Muscle of back (tissue), 3 donors: ENCODE measurements at regions not wholly inside any gene's neighbourhood (a gene's known extent, or its start where the extent isn't known, plus 50 kb on each side); places are given as distances from the start of the nearest gene placed in this dataset.

ENCODE experiments used
- DNase-seq, 3 donors: peaks; one replicate each; pipeline versions ENCODE4 v3.0.0 to v3.0.0-alpha.2; 2013

GRCh38 chr16:79758615-79759346, 158.2 kb upstream of the MAF start:
- DNase-seq: peak in 2 of 3 donors; percentile 25 to 55

- DNase-seq: no peak
Measured at GRCh38 chr16:79757968-79758367, 157.4 kb upstream of the MAF start.

- no peak for DNase-seq
Measured at GRCh38 chr16:79757163-79757562, 156.6 kb upstream of the MAF start.

GRCh38 chr16:79756571-79756970, 156.0 kb upstream of the MAF start:
- DNase-seq: no peak

- peak in 2 of 3 donors; percentile 63 to 70 for DNase-seq
Measured at GRCh38 chr16:79754501-79754900, 154.0 kb upstream of the MAF start.

- DNase-seq: no peak
Measured at GRCh38 chr16:79754081-79754480, 153.5 kb upstream of the MAF start.

- peak in 1 of 3 donors; percentile 13 for DNase-seq
Measured at GRCh38 chr16:79753286-79753685, 152.7 kb upstream of the MAF start.

DNA sequence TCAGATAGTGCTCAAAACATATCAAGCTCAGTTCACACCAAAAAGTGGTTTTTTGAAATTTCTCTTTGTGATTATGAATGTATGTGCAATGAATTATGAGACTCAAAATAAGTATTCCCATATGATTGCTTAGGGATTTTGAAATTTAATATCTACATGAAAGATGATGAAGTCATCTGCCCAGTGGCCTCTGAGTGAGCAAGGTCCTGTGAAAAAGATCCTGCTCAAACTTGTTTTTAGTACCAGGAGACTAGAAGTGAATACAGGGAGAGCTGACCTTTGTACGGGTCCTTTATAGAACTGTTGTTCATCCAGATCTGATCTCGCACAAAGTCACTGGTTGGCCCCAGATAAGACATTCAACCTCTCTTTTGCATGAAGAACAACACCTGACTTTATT, 151.9 kb upstream of the MAF start:
- DNase-seq: peak in 1 of 3 donors; percentile 33

DNA sequence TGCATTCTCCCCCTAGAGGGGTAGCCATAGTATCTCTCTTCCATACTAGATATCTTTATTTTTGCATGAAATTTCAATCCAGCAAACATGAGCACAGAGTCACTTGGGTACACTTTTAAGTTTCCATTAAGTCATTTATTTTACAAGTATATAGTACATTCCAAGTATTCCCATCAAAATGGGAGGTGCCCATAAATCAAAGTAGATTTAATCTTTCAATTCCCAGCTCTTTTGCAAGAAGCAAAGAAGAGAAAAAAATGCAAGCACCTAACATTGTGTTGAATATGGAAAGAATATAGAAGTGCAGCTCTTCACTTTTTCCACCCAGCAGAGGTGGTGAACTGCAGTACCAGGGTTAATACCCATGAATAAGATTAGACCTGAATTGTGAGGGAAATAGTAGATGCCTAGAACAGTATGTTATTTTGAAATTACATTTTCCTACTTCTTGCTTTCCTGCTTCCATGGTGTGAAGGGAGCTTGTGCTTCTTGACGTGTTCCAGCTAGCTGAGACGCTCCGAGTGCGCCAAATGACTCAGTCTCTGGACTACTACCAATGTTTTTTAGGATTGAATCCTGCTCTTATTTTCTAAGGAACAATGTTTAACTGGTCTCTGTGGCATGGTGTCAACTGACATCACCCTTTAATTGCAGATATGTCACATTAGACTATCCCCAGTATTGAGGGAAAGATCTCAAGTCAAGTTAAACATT, 151.1 kb upstream of the MAF start:
- peak; percentile 87 to 97 (median 93) for DNase-seq

DNA sequence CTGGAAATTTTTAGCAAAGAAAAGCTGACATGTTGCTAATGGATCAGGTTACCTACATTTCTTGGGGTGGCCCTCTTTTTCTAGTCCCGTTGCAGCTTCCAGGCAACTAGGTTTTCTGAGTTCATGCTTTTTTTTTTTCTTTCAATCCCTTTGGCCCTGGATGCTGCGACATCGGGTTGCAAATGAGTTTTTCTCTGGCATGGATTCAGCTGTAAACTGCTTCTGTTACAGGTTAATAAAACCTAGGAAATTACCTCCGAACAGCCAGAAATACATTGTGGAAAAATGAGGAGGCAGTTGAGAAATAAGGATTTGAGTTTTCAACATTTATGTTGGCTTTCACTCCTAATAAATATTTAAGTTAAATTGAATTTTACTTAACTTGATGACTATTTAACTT, 149.8 kb upstream of the MAF start:
- peak in 1 of 3 donors; percentile 36 for DNase-seq

DNA sequence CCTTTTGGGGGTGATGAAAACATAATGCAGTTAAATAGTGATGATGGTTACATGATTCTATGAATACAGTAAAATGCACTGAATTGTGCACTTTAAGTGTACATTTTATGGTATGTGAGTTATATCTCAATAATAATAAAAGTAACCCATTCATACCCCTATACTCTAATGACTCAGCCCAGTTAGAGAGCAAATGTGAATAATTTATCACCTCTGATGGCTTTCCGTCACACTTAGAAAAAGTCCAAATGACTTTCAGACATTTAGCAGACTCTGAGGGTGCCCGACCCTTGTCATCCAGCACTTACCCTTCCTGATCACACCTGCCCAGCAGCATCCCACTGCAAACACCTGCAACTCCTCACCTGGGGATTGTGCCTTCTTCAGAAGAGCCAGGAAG, 148.1 kb upstream of the MAF start:
- no peak for DNase-seq

- no peak for DNase-seq
Measured at GRCh38 chr16:79747688-79748087, 147.2 kb upstream of the MAF start.

GRCh38 chr16:79740252-79740651, 139.7 kb upstream of the MAF start:
- DNase-seq: no peak

DNA sequence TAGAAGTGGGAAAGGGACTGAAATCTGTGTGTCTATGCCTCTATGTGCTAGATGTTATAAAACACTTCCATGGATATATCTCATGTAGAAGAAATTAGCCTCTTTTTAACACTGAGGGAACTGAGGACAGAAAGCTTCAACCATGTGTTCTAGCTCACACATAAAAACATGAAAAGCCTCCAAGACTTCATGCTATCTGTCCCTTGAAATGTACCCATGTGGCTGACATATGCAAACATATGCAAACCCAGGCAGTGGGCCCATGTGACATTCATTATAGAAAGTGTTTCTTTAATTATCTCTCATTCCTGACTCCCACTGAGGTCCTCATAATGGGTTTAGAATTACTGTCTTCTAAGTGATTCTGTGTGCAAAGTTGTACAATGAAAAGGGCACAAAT, 134.7 kb upstream of the MAF start:
- DNase-seq: no peak

DNA sequence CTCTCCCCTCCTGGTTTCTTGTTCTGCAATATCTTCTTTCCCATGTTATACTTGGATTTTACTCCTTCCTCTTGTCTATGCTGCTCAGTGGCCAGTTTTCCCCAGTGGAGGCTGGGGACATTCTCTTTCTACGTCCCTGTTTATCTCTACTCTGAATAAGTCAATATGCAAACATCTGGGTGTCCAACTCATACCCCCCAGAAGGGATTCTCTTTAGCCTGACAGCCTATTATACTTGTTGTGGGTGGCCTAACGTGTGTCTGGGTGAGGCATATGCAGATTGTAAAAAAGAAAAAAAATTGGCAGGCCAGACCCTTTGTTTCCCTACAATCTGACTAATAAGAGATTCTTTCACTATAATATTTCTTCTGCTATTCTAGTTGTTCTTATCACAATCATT, 134.2 kb upstream of the MAF start:
- no peak for DNase-seq

- DNase-seq: no peak
Measured at GRCh38 chr16:79728923-79729240, 128.3 kb upstream of the MAF start.

DNA sequence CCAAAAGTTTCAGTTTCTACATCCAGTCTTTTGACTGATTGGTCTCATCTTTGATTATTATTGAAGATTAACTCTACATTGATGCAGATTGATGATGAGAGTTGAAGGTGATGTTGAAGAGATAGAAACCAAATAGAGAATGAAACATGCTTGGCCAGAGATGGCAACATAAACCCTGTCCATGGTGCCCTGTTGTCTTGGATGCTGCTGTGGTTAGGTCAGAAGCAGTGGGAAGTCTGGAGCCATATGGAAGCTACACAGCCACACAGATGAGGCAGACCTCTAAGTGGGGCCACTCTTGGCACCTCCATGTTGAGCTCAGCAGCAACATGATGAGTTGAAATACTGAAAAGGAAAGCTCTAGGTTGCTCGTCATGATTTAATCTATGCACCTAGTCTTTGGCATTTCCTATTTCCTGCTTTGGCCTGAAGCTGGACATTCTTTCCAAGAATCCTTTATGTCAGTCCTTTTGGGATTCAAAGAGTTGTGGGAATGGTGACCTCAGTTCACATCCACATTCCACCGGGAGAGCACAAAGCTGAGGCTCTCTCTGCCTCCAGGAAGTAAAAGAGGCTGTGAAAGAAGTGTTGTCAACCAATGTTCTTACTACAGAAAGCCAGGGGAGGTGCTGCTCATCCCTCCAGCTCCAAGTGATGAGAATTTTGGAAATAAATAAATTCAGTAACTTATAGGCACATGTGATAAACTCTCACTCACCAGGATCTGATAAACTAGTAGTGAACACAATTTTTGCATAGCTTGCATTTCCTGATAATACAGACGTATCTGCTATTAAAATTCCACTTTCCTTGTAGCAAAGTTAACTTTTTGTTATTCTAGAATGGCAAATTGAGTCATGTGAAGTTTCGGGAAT, 127.7 kb upstream of the MAF start:
- DNase-seq: no peak

GRCh38 chr16:79726902-79727301, 126.4 kb upstream of the MAF start:
- no peak for DNase-seq

- DNase-seq: peak in 2 of 3 donors; percentile 41 to 66
Measured at GRCh38 chr16:79725051-79725450, 124.5 kb upstream of the MAF start.

DNA sequence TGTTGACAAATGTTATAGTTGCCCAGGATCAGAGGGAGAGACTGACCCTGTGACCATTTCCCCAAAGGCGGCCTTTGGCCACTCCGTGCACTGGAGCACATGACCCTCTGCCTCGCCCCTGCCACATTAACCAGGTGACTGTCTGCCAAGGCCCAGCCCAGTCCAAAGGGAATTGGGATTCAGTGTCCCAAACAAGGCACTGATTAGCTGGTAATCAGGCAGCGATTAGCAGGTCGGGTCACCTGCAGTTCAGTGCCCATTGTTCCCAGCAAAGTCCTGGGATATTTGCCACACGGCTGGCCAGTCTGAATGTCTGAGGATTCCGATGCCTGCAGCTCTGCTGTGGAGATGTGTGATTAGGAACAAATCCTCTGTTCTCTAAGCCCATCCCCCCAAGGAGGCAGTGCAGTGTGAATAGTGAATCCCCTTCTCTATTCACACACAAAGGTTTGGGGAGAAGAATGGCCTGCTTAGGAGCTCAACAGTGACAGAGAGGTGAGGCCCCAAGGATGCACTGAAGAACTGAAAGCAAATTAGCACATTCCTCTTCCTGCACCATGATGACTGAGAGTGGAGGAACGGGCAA, 123.1 kb upstream of the MAF start:
- no peak for DNase-seq

DNA sequence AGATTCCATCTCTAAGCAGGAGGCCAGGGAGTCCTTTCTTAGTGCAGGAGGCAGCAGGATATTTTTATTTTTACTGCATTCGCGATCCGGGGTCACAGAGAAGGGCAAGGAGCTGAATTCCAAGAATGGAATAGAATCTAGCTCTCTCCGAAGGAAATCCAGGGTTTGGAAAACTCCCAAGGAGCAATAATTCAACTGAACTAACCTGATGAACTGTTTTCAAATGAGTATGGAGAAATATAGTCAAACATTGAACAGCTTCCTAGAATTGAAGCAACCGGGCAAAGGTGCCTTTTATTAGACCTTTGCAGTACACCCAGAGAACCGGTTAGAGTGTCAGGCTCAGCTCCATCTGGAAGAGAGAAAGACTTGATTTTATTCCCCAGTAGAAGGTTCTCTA, 120.7 kb upstream of the MAF start:
- DNase-seq: peak; percentile 31 to 87 (median 67)
